ENCODE measurements at regions not wholly inside any gene's neighbourhood (a gene's known extent, or its start where the extent isn't known, plus 50 kb on each side); places are given as distances from the start of the nearest gene placed in this dataset.

GRCh38 chr4:58679886-58680285, 1569.7 kb upstream of the IGFBP7 start:
- DNase-seq = no peak

- no peak for DNase-seq
Observed at GRCh38 chr4:58679051-58679450, 1568.9 kb upstream of the IGFBP7 start.

GRCh38 chr4:58669783-58670182, 1559.6 kb upstream of the IGFBP7 start:
- no peak for DNase-seq

GRCh38 chr4:58665649-58666048, 1555.5 kb upstream of the IGFBP7 start:
- DNase-seq = no peak

GRCh38 chr4:58658701-58659100, 1548.5 kb upstream of the IGFBP7 start:
- DNase-seq = no peak

GRCh38 chr4:58653251-58653650, 1543.1 kb upstream of the IGFBP7 start:
- no peak for DNase-seq

GRCh38 chr4:58649226-58649625, 1539.0 kb upstream of the IGFBP7 start:
- DNase-seq = no peak

- no peak for DNase-seq
Observed at GRCh38 chr4:58646126-58646525, 1535.9 kb upstream of the IGFBP7 start.

GRCh38 chr4:58644549-58644948, 1534.4 kb upstream of the IGFBP7 start:
- no peak for DNase-seq

GRCh38 chr4:58636381-58636780, 1526.2 kb upstream of the IGFBP7 start:
- DNase-seq = no peak

GRCh38 chr4:58617226-58617625, 1507.0 kb upstream of the IGFBP7 start:
- no peak for DNase-seq

GRCh38 chr4:58611012-58611411, 1500.8 kb upstream of the IGFBP7 start:
- no peak for DNase-seq

- DNase-seq = no peak
Observed at GRCh38 chr4:58606303-58606702, 1496.1 kb upstream of the IGFBP7 start.

GRCh38 chr4:58603951-58604350, 1493.8 kb upstream of the IGFBP7 start:
- no peak for DNase-seq

- DNase-seq = no peak
Observed at GRCh38 chr4:58602731-58603359, 1492.7 kb upstream of the IGFBP7 start.

GRCh38 chr4:58602022-58602421, 1491.8 kb upstream of the IGFBP7 start:
- no peak for DNase-seq

- no peak for DNase-seq
Observed at GRCh38 chr4:58600290-58600689, 1490.1 kb upstream of the IGFBP7 start.

GRCh38 chr4:58590722-58591121, 1480.5 kb upstream of the IGFBP7 start:
- DNase-seq = no peak

GRCh38 chr4:58587856-58588255, 1477.7 kb upstream of the IGFBP7 start:
- DNase-seq = no peak

GRCh38 chr4:58566260-58566659, 1456.1 kb upstream of the IGFBP7 start:
- DNase-seq = no peak

GRCh38 chr4:58564695-58565475, 1454.7 kb upstream of the IGFBP7 start:
- DNase-seq = no peak

GRCh38 chr4:58561170-58561569, 1451.0 kb upstream of the IGFBP7 start:
- no peak for DNase-seq

GRCh38 chr4:58560736-58561135, 1450.6 kb upstream of the IGFBP7 start:
- DNase-seq = no peak

GRCh38 chr4:58553679-58554078, 1443.5 kb upstream of the IGFBP7 start:
- no peak for DNase-seq

GRCh38 chr4:58553031-58553430, 1442.8 kb upstream of the IGFBP7 start:
- DNase-seq = no peak

Data from kidney glomerular epithelial cell (primary cell).